K562 (cell line): ENCODE measurements at regions not wholly inside any gene's neighbourhood (a gene's known extent, or its start where the extent isn't known, plus 50 kb on each side); places are given as distances from the start of the nearest gene placed in this dataset.

Experiments used
- ATF1 ChIP-seq, 2 experiments: fragments of 450-650 bp in 1 of 2; IDR thresholded peaks; 2 replicates each; pipeline ENCODE4 v1.6.1; 2016; ENCODE audit warnings: missing compliant biosample characterization in 1 of 2, missing genetic modification characterization in 1 of 2
- BHLHE40 ChIP-seq: IDR thresholded peaks from 2 replicates; pipeline ENCODE4 v1.6.1; 2011; ENCODE audit warnings: low read length, improper control_type of control experiment
- CEBPB ChIP-seq: fragments of 450-650 bp; IDR thresholded peaks from 2 replicates; pipeline ENCODE4 v1.6.1; 2016; ENCODE audit warnings: missing genetic modification characterization, missing compliant biosample characterization
- CREB1 ChIP-seq, 2 experiments: sonication (generic) in 1 of 2; formaldehyde crosslinking in 1 of 2; IDR thresholded peaks; 2 replicates each; pipeline versions ENCODE4 v1.6.1 to v1.8.0; 2012 to 2022; ENCODE audit warnings: inconsistent platforms in 1 of 2, mild to moderate bottlenecking in 1 of 2, missing genetic modification reagents in 1 of 2, moderate library complexity in 1 of 2
- CTCF ChIP-seq, 3 experiments: IDR thresholded peaks in 2 of 3; conservative IDR thresholded peaks in 1 of 3; 2 replicates each; pipeline ENCODE4 v1.5.1; 2011 to 2012; ENCODE audit warnings: low read length in 3 of 3, mild to moderate bottlenecking in 3 of 3, control low read depth in 2 of 3, improper control_type of control experiment in 1 of 3, inconsistent platforms in 1 of 3, low read depth in 1 of 3, mixed read lengths in 1 of 3, moderate library complexity in 1 of 3; ENCODE audit not compliant: insufficient read depth in 2 of 3
- DNMT1 ChIP-seq: fragments of 450-650 bp; IDR thresholded peaks from 2 replicates; pipeline ENCODE4 v1.6.1; 2016; ENCODE audit warnings: antibody characterized with exemption, mild to moderate bottlenecking
- E2F6 ChIP-seq, 2 experiments: IDR thresholded peaks; 2 replicates each; pipeline ENCODE4 v1.6.1; 2011; ENCODE audit warnings: borderline replicate concordance in 1 of 2, control low read depth in 1 of 2, low read depth in 1 of 2, low read length in 1 of 2, mild to moderate bottlenecking in 1 of 2, mixed read lengths in 1 of 2, moderate library complexity in 1 of 2; ENCODE audit not compliant: insufficient read depth in 1 of 2, insufficient read length in 1 of 2, poor library complexity in 1 of 2, severe bottlenecking in 1 of 2; ENCODE audit errors: extremely low read depth in 1 of 2
- ESRRB ChIP-seq: fragments of 250-450 bp; sonication (Bioruptor Pico); IDR thresholded peaks from 2 replicates; pipeline ENCODE4 v1.5.0; 2020; ENCODE audit warnings: mild to moderate bottlenecking, moderate library complexity, borderline replicate concordance
- HNRNPUL1 ChIP-seq: fragments of 200-400 bp; formaldehyde crosslinking; IDR thresholded peaks from 2 replicates; pipeline ENCODE4 v1.6.1; 2017; ENCODE audit warnings: low read length
- SMC3 ChIP-seq: conservative IDR thresholded peaks from 2 replicates; pipeline ENCODE4 v1.6.1; 2011; ENCODE audit warnings: low read depth, low read length, improper control_type of control experiment; ENCODE audit not compliant: insufficient read depth

- TF ChIP-seq SMC3 (no peak), CTCF (IDR thresholded peaks at IDR 0.05 in 2 of 3, conservative IDR thresholded peaks at IDR 0.05 in 1 of 3; ENCODE audit: insufficient read depth in 2 of 3, low read depth in 1 of 3, low read length in 3 of 3) (no peak), HNRNPUL1 (no peak), ESRRB (CRISPR knock-in tag) (no peak), CREB1 (IDR thresholded peaks at IDR 0.05) (no peak), CREB1 (CRISPR knock-in tag; IDR thresholded peaks at IDR 0.05) (no peak), E2F6 (IDR thresholded peaks at IDR 0.05; ENCODE audit: borderline replicate concordance in 1 of 2, extremely low read depth in 1 of 2, insufficient read depth in 1 of 2, insufficient read length in 1 of 2, low read depth in 1 of 2, low read length in 1 of 2, poor library complexity in 1 of 2, severe bottlenecking in 1 of 2) (no peak), ATF1 (CRISPR knock-in tag; IDR thresholded peaks at IDR 0.05) (no peak), ATF1 (tag; IDR thresholded peaks at IDR 0.05) (no peak), CEBPB (tag) (no peak), DNMT1 (no peak), BHLHE40 (no peak)
Observed at GRCh38 chr14:101179691-101180211, 276.2 kb upstream of the RTL1 start.
